GM12872 (cell line): ENCODE measurements at regions not wholly inside any gene's neighbourhood (a gene's known extent, or its start where the extent isn't known, plus 50 kb on each side); places are given as distances from the start of the nearest gene placed in this dataset.

Source experiments
- CTCF ChIP-seq: IDR thresholded peaks from 3 replicates; pipeline ENCODE4 v1.5.1; 2011; ENCODE audit warnings: low read depth, mild to moderate bottlenecking, low read length, moderate library complexity; ENCODE audit not compliant: insufficient read depth

GRCh38 chr19:31715249-31715945 is 366.2 kb upstream of the TSHZ3 start:
- TF ChIP-seq CTCF: no peak

- TF ChIP-seq CTCF: no peak
These were observed 367.6 kb upstream of the TSHZ3 start for GRCh38 chr19:31716826-31717225.

GRCh38 chr19:31717269-31717923 is 368.2 kb upstream of the TSHZ3 start:
- no peak for TF ChIP-seq CTCF

GRCh38 chr19:31718032-31718431 is 368.8 kb upstream of the TSHZ3 start:
- TF ChIP-seq CTCF: no peak

- no peak for TF ChIP-seq CTCF
These were observed 369.7 kb upstream of the TSHZ3 start for GRCh38 chr19:31718898-31719297.

- TF ChIP-seq CTCF: no peak
These were observed 373.9 kb upstream of the TSHZ3 start for GRCh38 chr19:31723101-31723500.

GRCh38 chr19:31725051-31725450 is 375.8 kb upstream of the TSHZ3 start:
- TF ChIP-seq CTCF: no peak
